Central memory CD4-positive, alpha-beta T cell (primary cell): ENCODE measurements at regions not wholly inside any gene's neighbourhood (a gene's known extent, or its start where the extent isn't known, plus 50 kb on each side); places are given as distances from the start of the nearest gene placed in this dataset.

Source experiments
- DNase-seq: peaks from one replicate; pipeline ENCODE4 v3.0.0; 2022

- DNase-seq: no peak
Measured at GRCh38 chrX:68942840-68943239, 114.0 kb downstream of the EFNB1 start.

GRCh38 chrX:68942104-68942503 lies 113.3 kb downstream of the EFNB1 start:
- DNase-seq: no peak

GRCh38 chrX:68941385-68941952 lies 112.6 kb downstream of the EFNB1 start:
- no peak for DNase-seq

GRCh38 chrX:68940601-68941000 lies 111.8 kb downstream of the EFNB1 start:
- no peak for DNase-seq

GRCh38 chrX:68939868-68940267 lies 111.0 kb downstream of the EFNB1 start:
- no peak for DNase-seq

GRCh38 chrX:68938244-68939004 lies 109.6 kb downstream of the EFNB1 start:
- DNase-seq: no peak

GRCh38 chrX:68937581-68937980 lies 108.8 kb downstream of the EFNB1 start:
- DNase-seq: no peak

- DNase-seq: no peak
Measured at GRCh38 chrX:68936608-68937007, 107.8 kb downstream of the EFNB1 start.

GRCh38 chrX:68936126-68936525 lies 107.3 kb downstream of the EFNB1 start:
- no peak for DNase-seq

- no peak for DNase-seq
Measured at GRCh38 chrX:68935362-68935761, 106.5 kb downstream of the EFNB1 start.

GRCh38 chrX:68934922-68935321 lies 106.1 kb downstream of the EFNB1 start:
- DNase-seq: no peak

GRCh38 chrX:68934421-68934820 lies 105.6 kb downstream of the EFNB1 start:
- no peak for DNase-seq

- no peak for DNase-seq
Measured at GRCh38 chrX:68932611-68933010, 103.8 kb downstream of the EFNB1 start.

- no peak for DNase-seq
Measured at GRCh38 chrX:68931345-68931744, 102.5 kb downstream of the EFNB1 start.

- DNase-seq: no peak
Measured at GRCh38 chrX:68930542-68931317, 101.9 kb downstream of the EFNB1 start.

- DNase-seq: no peak
Measured at GRCh38 chrX:68929332-68930150, 100.7 kb downstream of the EFNB1 start.

- no peak for DNase-seq
Measured at GRCh38 chrX:68928401-68928800, 99.6 kb downstream of the EFNB1 start.

GRCh38 chrX:68927178-68927577 lies 98.4 kb downstream of the EFNB1 start:
- DNase-seq: no peak

GRCh38 chrX:68923147-68923546 lies 94.3 kb downstream of the EFNB1 start:
- DNase-seq: no peak

- no peak for DNase-seq
Measured at GRCh38 chrX:68922013-68922412, 93.2 kb downstream of the EFNB1 start.

- no peak for DNase-seq
Measured at GRCh38 chrX:68920561-68920960, 91.7 kb downstream of the EFNB1 start.

- DNase-seq: no peak
Measured at GRCh38 chrX:68919707-68920106, 90.9 kb downstream of the EFNB1 start.

- no peak for DNase-seq
Measured at GRCh38 chrX:68918202-68918601, 89.4 kb downstream of the EFNB1 start.
